ENCODE measurements at regions not wholly inside any gene's neighbourhood (a gene's known extent, or its start where the extent isn't known, plus 50 kb on each side); places are given as distances from the start of the nearest gene placed in this dataset.

- no peaks in the 10 kb centered on the region for H3F3A ChIP-seq (ENCODE audit: insufficient read depth, low read length, poor library complexity, severe bottlenecking)
- H3K4me3 ChIP-seq (ENCODE audit: low read length), result no peak overlapping the region
- H3K9me3 ChIP-seq (ENCODE audit: low read length), result no peaks in the 10 kb centered on the region
- no peaks in the 10 kb centered on the region for H3K27me3 ChIP-seq (ENCODE audit: insufficient read depth, low read depth, low read length)
- TF ChIP-seq, protein P1, sequence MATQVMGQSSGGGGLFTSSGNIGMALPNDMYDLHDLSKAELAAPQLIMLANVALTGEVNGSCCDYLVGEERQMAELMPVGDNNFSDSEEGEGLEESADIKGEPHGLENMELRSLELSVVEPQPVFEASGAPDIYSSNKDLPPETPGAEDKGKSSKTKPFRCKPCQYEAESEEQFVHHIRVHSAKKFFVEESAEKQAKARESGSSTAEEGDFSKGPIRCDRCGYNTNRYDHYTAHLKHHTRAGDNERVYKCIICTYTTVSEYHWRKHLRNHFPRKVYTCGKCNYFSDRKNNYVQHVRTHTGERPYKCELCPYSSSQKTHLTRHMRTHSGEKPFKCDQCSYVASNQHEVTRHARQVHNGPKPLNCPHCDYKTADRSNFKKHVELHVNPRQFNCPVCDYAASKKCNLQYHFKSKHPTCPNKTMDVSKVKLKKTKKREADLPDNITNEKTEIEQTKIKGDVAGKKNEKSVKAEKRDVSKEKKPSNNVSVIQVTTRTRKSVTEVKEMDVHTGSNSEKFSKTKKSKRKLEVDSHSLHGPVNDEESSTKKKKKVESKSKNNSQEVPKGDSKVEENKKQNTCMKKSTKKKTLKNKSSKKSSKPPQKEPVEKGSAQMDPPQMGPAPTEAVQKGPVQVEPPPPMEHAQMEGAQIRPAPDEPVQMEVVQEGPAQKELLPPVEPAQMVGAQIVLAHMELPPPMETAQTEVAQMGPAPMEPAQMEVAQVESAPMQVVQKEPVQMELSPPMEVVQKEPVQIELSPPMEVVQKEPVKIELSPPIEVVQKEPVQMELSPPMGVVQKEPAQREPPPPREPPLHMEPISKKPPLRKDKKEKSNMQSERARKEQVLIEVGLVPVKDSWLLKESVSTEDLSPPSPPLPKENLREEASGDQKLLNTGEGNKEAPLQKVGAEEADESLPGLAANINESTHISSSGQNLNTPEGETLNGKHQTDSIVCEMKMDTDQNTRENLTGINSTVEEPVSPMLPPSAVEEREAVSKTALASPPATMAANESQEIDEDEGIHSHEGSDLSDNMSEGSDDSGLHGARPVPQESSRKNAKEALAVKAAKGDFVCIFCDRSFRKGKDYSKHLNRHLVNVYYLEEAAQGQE (IDR thresholded peaks at IDR 0.05; ENCODE audit: borderline replicate concordance), result no peak
- TF ChIP-seq EP300 (conservative IDR thresholded peaks at IDR 0.05; ENCODE audit: poor library complexity, severe bottlenecking) (peak; percentile 87), CTCF (IDR thresholded peaks at IDR 0.05; ENCODE audit: poor library complexity, severe bottlenecking) (no peak)
- H3K9ac ChIP-seq (ENCODE audit: low read length), result no peak overlapping the region
- H3K9me2 ChIP-seq (ENCODE audit: insufficient read depth, low read length), result no peaks in the 10 kb centered on the region
- H3K4me2 ChIP-seq (ENCODE audit: low read length), result no peak overlapping the region
- no peaks in the 10 kb centered on the region for H4K20me1 ChIP-seq (ENCODE audit: insufficient read depth)
- no peaks in the 10 kb centered on the region for H3K79me2 ChIP-seq (replicated peaks; ENCODE audit: insufficient read depth, low read length)
- no peak overlapping the region for H3K27ac ChIP-seq (ENCODE audit: low read length)
- no peak overlapping the region for H2AFZ ChIP-seq (ENCODE audit: low read depth, low read length)
- no peaks in the 10 kb centered on the region for H3K36me3 ChIP-seq (ENCODE audit: insufficient read depth, low read length)
Observed at GRCh38 chr16:85346404-85347212, 234.3 kb upstream of the CIBAR2 start.

DNA sequence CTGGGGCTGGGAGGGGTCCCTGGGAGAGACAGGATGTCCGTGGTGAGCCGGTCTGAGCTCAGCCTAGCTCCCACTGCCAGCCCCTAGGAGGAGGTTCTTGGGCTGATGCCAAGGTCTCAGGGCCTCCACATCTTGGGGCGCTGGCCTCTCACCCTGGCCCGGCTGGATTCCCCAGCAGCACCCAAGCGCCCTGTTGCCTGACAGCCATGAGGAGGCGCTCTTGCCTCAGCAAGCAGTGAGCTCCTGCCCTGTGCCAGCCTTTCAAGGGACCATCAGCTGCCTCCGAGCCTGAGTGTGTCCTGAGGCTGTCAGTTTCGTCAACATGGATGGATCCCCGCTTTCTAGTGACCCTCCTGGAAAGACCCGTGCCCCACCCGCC lies 234.9 kb upstream of the CIBAR2 start:
- H3K4me2 ChIP-seq (ENCODE audit: low read length), result no peak overlapping the region

More for the DNA sequence above, 234.9 kb upstream of the CIBAR2 start:
- H3K27me3 ChIP-seq (ENCODE audit: insufficient read depth, low read depth, low read length), result no peaks in the 10 kb centered on the region
- H2AFZ ChIP-seq (ENCODE audit: low read depth, low read length), result no peak overlapping the region
- H3K9ac ChIP-seq (ENCODE audit: low read length), result no peak overlapping the region
- H3K36me3 ChIP-seq (ENCODE audit: insufficient read depth, low read length), result no peaks in the 10 kb centered on the region
- no peaks in the 10 kb centered on the region for H4K20me1 ChIP-seq (ENCODE audit: insufficient read depth)
- H3K79me2 ChIP-seq (replicated peaks; ENCODE audit: insufficient read depth, low read length), result no peaks in the 10 kb centered on the region
- no peaks in the 10 kb centered on the region for H3K9me2 ChIP-seq (ENCODE audit: insufficient read depth, low read length)
- TF ChIP-seq, protein P1 (IDR thresholded peaks at IDR 0.05; ENCODE audit: borderline replicate concordance), result no peak
- TF ChIP-seq SMC3 (conservative IDR thresholded peaks at IDR 0.05; ENCODE audit: poor library complexity) (no peak), TAF1 (IDR thresholded peaks at IDR 0.05; ENCODE audit: low read depth) (no peak), RAD21 (conservative IDR thresholded peaks at IDR 0.05) (no peak), POLR2AphosphoS5 (IDR thresholded peaks at IDR 0.05) (no peak), MXI1 (conservative IDR thresholded peaks at IDR 0.05; ENCODE audit: poor library complexity, severe bottlenecking) (no peak), CTCF (IDR thresholded peaks at IDR 0.05; ENCODE audit: poor library complexity, severe bottlenecking) (no peak), EZH2 (IDR thresholded peaks at IDR 0.05; ENCODE audit: borderline replicate concordance, insufficient read depth, low read length, poor library complexity, severe bottlenecking) (no peak), EP300 (conservative IDR thresholded peaks at IDR 0.05; ENCODE audit: poor library complexity, severe bottlenecking) (no peak)
- no peaks in the 10 kb centered on the region for H3F3A ChIP-seq (ENCODE audit: insufficient read depth, low read length, poor library complexity, severe bottlenecking)
- no peaks in the 10 kb centered on the region for H3K9me3 ChIP-seq (ENCODE audit: low read length)
- no peak overlapping the region for H3K4me3 ChIP-seq (ENCODE audit: low read length)
- no peak overlapping the region for H3K27ac ChIP-seq (ENCODE audit: low read length)
